Mucosa of descending colon (tissue), 3 donors: ENCODE measurements at regions not wholly inside any gene's neighbourhood (a gene's known extent, or its start where the extent isn't known, plus 50 kb on each side); places are given as distances from the start of the nearest gene placed in this dataset.
"Not testable (repeated sequence)": the region's sequence is repeated elsewhere in the genome, so short reads cannot be mapped to it uniquely, and the experiment has no call there.

Experiments
- ATAC-seq: fragments of 200-7000 bp; cut with Tn5 transposase; one replicate; pipeline ENCODE4 v1.9.1; 2020; ENCODE audit warnings: mild to moderate bottlenecking, moderate library complexity
- DNase-seq, 3 donors: peaks; one replicate each; pipeline ENCODE4 v3.0.0-alpha.2; 2020
- H3K36me3 ChIP-seq: fragments of 200-600 bp; one replicate; pipeline ENCODE4 v1.8.0; 2021; ENCODE audit warnings: low read depth, mild to moderate bottlenecking
- H3K4me1 ChIP-seq: fragments of 200-600 bp; one replicate; pipeline ENCODE4 v1.8.0; 2021; ENCODE audit warnings: low read depth, mild to moderate bottlenecking
- H3K4me3 ChIP-seq: fragments of 200-600 bp; one replicate; pipeline ENCODE4 v1.8.0; 2021; ENCODE audit warnings: mild to moderate bottlenecking
- H3K9me3 ChIP-seq: fragments of 200-600 bp; one replicate; pipeline ENCODE4 v1.8.0; 2021; ENCODE audit warnings: mild to moderate bottlenecking
- intact Hi-C, 2 donors: fragments of 100-400 bp; cut with DNase I in 1 of 2; cut with micrococcal nuclease in 1 of 2; formaldehyde crosslinking; loops; one replicate each; pipeline versions ENCODE4 v1.11.0 to v1.11.1; 2022; cut with DNase I, micrococcal nuclease
- TF ChIP-seq, protein P1 (sequence below): fragments of 200-600 bp; IDR thresholded peaks from one replicate; pipeline ENCODE4 v1.8.0; 2022; ENCODE audit warnings: antibody characterized with exemption, mild to moderate bottlenecking
- donor health status: DM: no; HTN: no; CAD: no; lungs with moderate emphysema.
- donor health status: DM: no; HTN: no; CAD: no.
- donor health status: DM: no; HTN: yes; CAD: no.

DNA sequence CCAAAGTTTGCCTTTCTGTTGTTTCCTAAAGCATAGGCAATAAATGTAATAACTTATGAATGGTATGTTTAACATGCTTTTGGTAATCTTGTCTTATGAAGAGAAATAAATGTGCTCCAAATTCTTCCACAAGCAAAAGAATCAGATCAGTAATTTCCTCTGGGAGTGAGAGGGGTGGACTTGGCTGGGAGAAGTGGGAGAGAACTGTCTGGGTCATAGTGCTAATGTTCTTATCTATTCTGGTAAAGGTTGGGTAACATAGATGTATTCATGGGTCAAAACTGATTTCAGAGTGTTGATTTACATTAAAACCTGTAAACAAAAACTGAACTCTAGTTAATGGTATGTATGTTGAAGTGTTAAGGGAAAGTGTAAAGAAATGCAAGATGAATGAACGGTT lies 211.7 kb upstream of the IRS2 start:
- Histone ChIP-seq H3K4me1 (no peaks in the 10 kb centered on the region), H3K4me3 (no peak overlapping the region), H3K9me3 (no peaks in the 10 kb centered on the region), H3K36me3 (no peaks in the 10 kb centered on the region)
- intact Hi-C loops = no loop called here
- TF ChIP-seq, protein P1, sequence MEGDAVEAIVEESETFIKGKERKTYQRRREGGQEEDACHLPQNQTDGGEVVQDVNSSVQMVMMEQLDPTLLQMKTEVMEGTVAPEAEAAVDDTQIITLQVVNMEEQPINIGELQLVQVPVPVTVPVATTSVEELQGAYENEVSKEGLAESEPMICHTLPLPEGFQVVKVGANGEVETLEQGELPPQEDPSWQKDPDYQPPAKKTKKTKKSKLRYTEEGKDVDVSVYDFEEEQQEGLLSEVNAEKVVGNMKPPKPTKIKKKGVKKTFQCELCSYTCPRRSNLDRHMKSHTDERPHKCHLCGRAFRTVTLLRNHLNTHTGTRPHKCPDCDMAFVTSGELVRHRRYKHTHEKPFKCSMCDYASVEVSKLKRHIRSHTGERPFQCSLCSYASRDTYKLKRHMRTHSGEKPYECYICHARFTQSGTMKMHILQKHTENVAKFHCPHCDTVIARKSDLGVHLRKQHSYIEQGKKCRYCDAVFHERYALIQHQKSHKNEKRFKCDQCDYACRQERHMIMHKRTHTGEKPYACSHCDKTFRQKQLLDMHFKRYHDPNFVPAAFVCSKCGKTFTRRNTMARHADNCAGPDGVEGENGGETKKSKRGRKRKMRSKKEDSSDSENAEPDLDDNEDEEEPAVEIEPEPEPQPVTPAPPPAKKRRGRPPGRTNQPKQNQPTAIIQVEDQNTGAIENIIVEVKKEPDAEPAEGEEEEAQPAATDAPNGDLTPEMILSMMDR = no peak
- no peak for DNase-seq
- no peak for ATAC-seq

DNA sequence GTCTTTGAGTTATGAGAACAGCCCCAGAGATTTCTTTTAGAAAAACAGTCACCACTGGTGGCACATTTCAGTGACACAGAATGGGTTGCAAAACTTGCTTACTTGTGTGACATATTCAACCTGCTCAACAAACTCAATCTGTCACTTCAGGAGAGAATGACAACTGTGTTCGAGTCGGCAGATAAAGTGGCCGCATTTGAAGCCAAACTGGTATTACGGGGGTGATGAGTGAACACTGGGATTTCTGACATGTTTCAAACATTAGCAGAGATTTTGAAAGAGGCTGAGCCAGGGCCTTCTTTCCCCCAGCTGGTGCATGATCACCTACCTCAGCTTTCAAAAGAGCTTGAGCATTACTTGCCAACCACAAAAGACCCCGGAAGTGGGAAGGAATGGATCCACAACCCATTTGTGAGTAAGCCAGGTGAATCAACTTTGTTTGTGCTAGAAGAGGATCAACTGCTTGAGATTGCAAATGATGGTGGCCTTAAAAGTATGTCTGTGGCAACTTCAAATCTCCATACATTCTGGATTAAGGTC lies 210.7 kb upstream of the IRS2 start:
- H3K4me1 ChIP-seq, H3K36me3 ChIP-seq, H3K4me3 ChIP-seq, H3K9me3 ChIP-seq, ATAC-seq, DNase-seq, intact Hi-C loops: not testable (repeated sequence)

DNA sequence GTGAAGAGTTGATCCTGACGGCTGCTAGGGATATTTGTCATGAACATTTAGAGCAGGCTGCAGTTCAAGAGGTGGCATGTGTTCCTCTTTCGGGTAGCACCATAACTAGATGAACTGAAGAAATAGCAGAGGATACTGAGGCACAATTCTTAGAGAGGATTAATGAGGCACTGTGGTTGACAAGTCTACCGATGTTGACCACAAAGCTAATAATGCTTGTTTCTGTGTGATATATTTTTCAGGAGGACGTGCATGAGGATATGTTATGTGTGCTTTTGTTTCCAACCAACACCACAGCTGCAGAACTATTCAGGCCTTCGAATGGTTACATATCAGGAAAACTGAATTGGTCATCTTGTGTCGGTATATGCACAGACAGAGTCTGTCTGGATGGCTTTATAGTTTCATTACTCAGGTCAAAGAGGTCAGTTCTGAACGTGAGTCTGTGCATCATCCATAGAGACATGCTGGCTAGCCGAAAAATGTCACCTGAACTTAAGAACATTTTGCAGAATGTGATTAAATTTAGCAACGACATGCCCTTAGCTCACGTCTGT lies 210.1 kb upstream of the IRS2 start:
- Histone ChIP-seq H3K4me1 (no peaks in the 10 kb centered on the region), H3K4me3 (no peak overlapping the region), H3K36me3 (no peaks in the 10 kb centered on the region), H3K9me3 (no peaks in the 10 kb centered on the region)
- TF ChIP-seq, protein P1 = no peak
- ATAC-seq (no peak), DNase-seq (no peak)
- intact Hi-C loops = no loop called here

DNA sequence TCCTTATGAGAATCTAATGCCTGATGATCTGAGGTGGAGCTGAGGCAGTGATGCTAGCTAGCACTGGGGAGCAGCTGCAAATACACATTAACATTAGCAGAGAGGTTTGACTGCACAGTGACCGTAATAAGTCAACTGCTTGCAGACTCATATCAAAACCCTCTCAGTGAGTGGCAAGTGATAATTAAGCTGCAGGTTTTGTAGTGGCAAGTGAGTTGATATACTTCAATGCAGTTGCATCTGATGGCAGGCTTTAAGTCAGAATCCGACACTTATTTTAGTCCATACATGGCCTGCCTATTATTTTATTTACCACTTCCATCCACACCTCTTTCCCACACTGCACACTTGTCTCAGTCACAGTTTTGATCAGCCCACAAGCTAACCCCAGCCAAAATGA lies 209.2 kb upstream of the IRS2 start:
- no peaks in the 10 kb centered on the region for H3K4me1 ChIP-seq
- intact Hi-C loops = no loop called here
- no peak overlapping the region for H3K4me3 ChIP-seq
- DNase-seq (no peak), ATAC-seq (no peak)
- H3K9me3 ChIP-seq = no peaks in the 10 kb centered on the region
- TF ChIP-seq, protein P1 = no peak
- no peaks in the 10 kb centered on the region for H3K36me3 ChIP-seq

DNA sequence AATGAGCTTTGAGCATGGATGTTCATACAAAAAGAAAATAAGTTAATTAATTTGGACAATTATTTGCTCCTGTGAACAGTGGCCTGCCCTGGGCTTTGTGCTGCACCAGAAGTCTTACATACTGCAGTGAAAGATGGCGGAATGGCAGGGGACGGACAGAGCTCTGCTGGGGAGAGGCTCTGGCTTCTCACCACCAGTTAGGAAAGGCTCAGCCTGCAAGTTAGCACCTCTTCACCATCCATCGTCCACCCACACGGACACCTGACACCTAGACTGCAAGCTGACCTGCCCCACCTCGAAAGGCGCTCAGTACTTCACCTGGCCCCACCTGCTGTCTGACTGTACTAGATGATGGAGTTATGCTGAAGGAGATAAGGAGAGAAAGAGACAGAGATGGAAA lies 203.9 kb upstream of the IRS2 start:
- DNase-seq = no peak
- Histone ChIP-seq H3K4me1 (no peaks in the 10 kb centered on the region), H3K9me3 (no peaks in the 10 kb centered on the region), H3K4me3 (no peak overlapping the region), H3K36me3 (no peaks in the 10 kb centered on the region)
- intact Hi-C loops = no loop called here
- TF ChIP-seq, protein P1 = no peak
- no peak for ATAC-seq

DNA sequence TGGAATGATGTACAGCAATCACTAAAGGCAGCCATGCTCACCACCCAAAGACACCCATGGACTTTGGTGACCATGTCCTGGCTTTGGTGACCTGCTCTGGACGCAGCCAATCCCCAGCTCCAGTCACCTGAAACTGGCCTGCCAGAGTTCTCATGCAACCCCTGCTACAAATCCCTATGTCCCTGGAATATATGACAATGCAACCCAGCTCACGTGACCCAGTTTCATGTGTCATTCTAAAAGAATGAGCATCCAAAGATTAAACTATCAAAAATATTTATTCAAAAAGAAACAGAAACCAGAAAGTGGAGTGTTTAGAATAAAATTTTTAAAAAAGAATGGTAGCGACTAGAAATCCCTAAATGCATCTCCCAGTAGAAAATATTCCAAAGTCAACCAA lies 203.3 kb upstream of the IRS2 start:
- Histone ChIP-seq H3K9me3 (no peaks in the 10 kb centered on the region), H3K4me3 (no peak overlapping the region), H3K4me1 (no peaks in the 10 kb centered on the region), H3K36me3 (no peaks in the 10 kb centered on the region)
- intact Hi-C loops = no loop called here
- no peak for ATAC-seq
- TF ChIP-seq, protein P1 = no peak
- DNase-seq = no peak
